Sigmoid colon (tissue), 4 donors: ENCODE measurements at regions not wholly inside any gene's neighbourhood (a gene's known extent, or its start where the extent isn't known, plus 50 kb on each side); places are given as distances from the start of the nearest gene placed in this dataset.

Experiments used
- CTCF ChIP-seq, 4 experiments: fragments of 450-650 bp in 3 of 4; fragments of 200-600 bp in 1 of 4; IDR thresholded peaks; one replicate each; pipeline ENCODE4 v1.5.1; 2016 to 2019; ENCODE audit warnings: antibody characterized with exemption in 4 of 4, mild to moderate bottlenecking in 3 of 4, moderate library complexity in 2 of 4
- EP300 ChIP-seq, 4 donors: sonication (generic); formaldehyde crosslinking; IDR thresholded peaks; one replicate each; pipeline ENCODE4 v1.6.1; 2017; ENCODE audit warnings: antibody characterized with exemption in 4 of 4
- POLR2A ChIP-seq, 2 donors: fragments of 450-650 bp; IDR thresholded peaks; one replicate each; pipeline ENCODE4 v1.6.1; 2016; ENCODE audit warnings: antibody characterized with exemption in 2 of 2, mild to moderate bottlenecking in 2 of 2, moderate library complexity in 2 of 2

GRCh38 chr6:15915508-15916178, 213.2 kb upstream of the MYLIP start:
- TF ChIP-seq CTCF (IDR thresholded peaks at IDR 0.05), result no peak
- TF ChIP-seq EP300 (IDR thresholded peaks at IDR 0.05), result no peak
- no peak for TF ChIP-seq POLR2A (IDR thresholded peaks at IDR 0.05)
